Tibial nerve (tissue), 4 donors: ENCODE measurements at regions not wholly inside any gene's neighbourhood (a gene's known extent, or its start where the extent isn't known, plus 50 kb on each side); places are given as distances from the start of the nearest gene placed in this dataset.
"Not testable (repeated sequence)": the region's sequence is repeated elsewhere in the genome, so short reads cannot be mapped to it uniquely, and the experiment has no call there.

Source experiments
- DNase-seq, 2 donors: peaks; one replicate each; pipeline ENCODE4 v3.0.0-alpha.2; 2019; ENCODE audit warnings: low spot score in 2 of 2
- H3K27ac ChIP-seq, 4 donors: fragments of 200-600 bp; sonication (generic) in 3 of 4; one replicate each; pipeline ENCODE4 v1.5.1; 2017 to 2019; ENCODE audit warnings: mild to moderate bottlenecking in 1 of 4
- H3K27me3 ChIP-seq, 2 donors: fragments of 200-600 bp; sonication (generic) in 1 of 2; one replicate each; pipeline versions ENCODE4 v1.5.1 to v1.6.0; 2017 to 2019
- H3K36me3 ChIP-seq, 3 donors: fragments of 200-600 bp; sonication (generic); one replicate each; pipeline ENCODE4 v1.5.1; 2018 to 2019
- H3K4me1 ChIP-seq, 4 donors: fragments of 200-600 bp; sonication (generic) in 3 of 4; one replicate each; pipeline ENCODE4 v1.5.1; 2017 to 2019
- H3K4me3 ChIP-seq, 4 donors: fragments of 200-600 bp; sonication (generic) in 3 of 4; one replicate each; pipeline ENCODE4 v1.5.1; 2017 to 2019; ENCODE audit warnings: mild to moderate bottlenecking in 1 of 4, moderate library complexity in 1 of 4
- H3K9me3 ChIP-seq, 4 donors: fragments of 200-600 bp; sonication (generic) in 3 of 4; one replicate each; pipeline ENCODE4 v1.5.1; 2017 to 2019
- EP300 ChIP-seq, 2 donors: sonication (generic); formaldehyde crosslinking; IDR thresholded peaks; one replicate each; pipeline ENCODE4 v1.6.1; 2017; ENCODE audit warnings: antibody characterized with exemption in 2 of 2, mild to moderate bottlenecking in 1 of 2
- POLR2A ChIP-seq, 2 donors: fragments of 450-650 bp; IDR thresholded peaks; one replicate each; pipeline ENCODE4 v1.6.1; 2017; ENCODE audit warnings: antibody characterized with exemption in 2 of 2, mild to moderate bottlenecking in 2 of 2, moderate library complexity in 2 of 2
- WGBS, 2 donors: methylation state at CpG; one replicate each; pipeline ENCODE4 v1.1.5; 2018; 5-methylcytosine and 5-hydroxymethylcytosine counted together
- TF ChIP-seq, protein P1 (sequence below), 5 experiments: fragments of 200-600 bp in 3 of 5; fragments of 450-650 bp in 2 of 5; sonication (generic) in 3 of 5; IDR thresholded peaks; one replicate each; pipeline ENCODE4 v1.5.1; 2016 to 2019; ENCODE audit warnings: antibody characterized with exemption in 5 of 5, mild to moderate bottlenecking in 3 of 5, moderate library complexity in 2 of 5

DNA sequence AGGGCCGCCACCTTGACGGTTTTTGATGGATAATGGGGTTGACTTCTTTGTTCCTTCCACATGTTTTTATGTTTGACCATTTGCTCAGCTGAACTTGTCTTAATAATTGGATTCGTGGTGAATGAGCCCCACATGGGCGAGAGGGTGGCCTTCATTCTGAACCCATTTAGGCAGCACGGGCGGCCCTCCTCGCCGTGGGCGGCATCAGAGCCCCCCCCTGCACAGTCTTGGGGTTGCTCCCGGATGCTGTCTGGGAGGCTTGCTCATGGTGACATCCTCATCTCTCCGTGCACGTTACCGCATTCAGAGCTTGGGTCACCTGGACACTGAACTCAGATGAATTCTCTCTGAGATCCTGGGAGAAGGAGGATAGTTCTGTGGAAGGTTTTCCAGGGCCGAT lies 172.3 kb upstream of the OSBPL11 start:
- Histone ChIP-seq H3K4me1 (peaks cover 0 to 4% (median 0%) of the 10 kb centered on the region in 4 donors), H3K4me3 (no peak overlapping the region), H3K27ac (no peak overlapping the region), H3K9me3 (no peaks in the 10 kb centered on the region), H3K36me3 (no peaks in the 10 kb centered on the region), H3K27me3 (peaks cover 0 to 10% of the 10 kb centered on the region in 2 donors)
- DNase-seq = no peak
- WGBS, 2 donors = 92 to 96% methylated on average over 14 of the region's 14 CpGs
- TF ChIP-seq, protein P1, sequence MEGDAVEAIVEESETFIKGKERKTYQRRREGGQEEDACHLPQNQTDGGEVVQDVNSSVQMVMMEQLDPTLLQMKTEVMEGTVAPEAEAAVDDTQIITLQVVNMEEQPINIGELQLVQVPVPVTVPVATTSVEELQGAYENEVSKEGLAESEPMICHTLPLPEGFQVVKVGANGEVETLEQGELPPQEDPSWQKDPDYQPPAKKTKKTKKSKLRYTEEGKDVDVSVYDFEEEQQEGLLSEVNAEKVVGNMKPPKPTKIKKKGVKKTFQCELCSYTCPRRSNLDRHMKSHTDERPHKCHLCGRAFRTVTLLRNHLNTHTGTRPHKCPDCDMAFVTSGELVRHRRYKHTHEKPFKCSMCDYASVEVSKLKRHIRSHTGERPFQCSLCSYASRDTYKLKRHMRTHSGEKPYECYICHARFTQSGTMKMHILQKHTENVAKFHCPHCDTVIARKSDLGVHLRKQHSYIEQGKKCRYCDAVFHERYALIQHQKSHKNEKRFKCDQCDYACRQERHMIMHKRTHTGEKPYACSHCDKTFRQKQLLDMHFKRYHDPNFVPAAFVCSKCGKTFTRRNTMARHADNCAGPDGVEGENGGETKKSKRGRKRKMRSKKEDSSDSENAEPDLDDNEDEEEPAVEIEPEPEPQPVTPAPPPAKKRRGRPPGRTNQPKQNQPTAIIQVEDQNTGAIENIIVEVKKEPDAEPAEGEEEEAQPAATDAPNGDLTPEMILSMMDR (IDR thresholded peaks at IDR 0.05) = no peak
- TF ChIP-seq POLR2A (IDR thresholded peaks at IDR 0.05) (no peak), EP300 (IDR thresholded peaks at IDR 0.05) (no peak)

GRCh38 chr3:125768821-125769220 lies 173.5 kb upstream of the OSBPL11 start:
- H3K27ac ChIP-seq, H3K27me3 ChIP-seq, H3K9me3 ChIP-seq, H3K36me3 ChIP-seq, H3K4me3 ChIP-seq, DNase-seq, H3K4me1 ChIP-seq: not testable (repeated sequence)
- WGBS, 2 donors = 53 to 54% methylated on average over 7 of the region's 7 CpGs

GRCh38 chr3:125771506-125771905 lies 176.2 kb upstream of the OSBPL11 start:
- not testable (repeated sequence) for H3K9me3 ChIP-seq, H3K4me1 ChIP-seq, H3K27me3 ChIP-seq, H3K4me3 ChIP-seq, H3K36me3 ChIP-seq, H3K27ac ChIP-seq, DNase-seq
- 85 to 90% methylated on average over 10 to 12 of the region's 13 CpGs for WGBS, 2 donors

DNA sequence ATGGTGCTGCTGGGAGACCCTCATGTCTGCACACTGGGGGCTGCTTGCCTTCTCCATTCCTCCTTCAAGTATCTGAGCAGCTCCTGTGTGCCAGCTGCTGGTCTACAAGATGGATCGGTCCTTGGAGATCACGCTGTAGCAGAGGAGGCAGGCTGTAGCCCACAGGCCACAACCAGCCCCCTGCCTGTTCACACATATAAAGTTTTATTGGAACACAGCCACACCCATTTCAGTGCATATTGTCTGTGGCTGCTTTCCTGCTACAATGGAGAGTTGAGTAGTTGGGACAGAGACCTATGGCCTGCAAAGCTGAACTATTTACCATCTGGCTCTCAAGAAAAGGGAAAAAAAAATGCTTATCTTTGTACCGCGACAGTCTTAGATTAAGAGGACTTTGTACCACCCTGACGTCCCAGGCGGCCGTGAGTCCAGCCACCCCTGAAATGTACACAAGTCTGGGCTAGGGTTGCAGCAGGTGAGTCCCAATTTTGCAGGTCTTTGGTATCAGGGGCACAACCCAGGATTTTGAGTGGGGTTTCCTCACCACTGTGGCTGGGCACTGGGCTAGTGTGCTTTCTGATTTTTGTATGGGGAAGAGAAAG lies 179.2 kb upstream of the OSBPL11 start:
- DNase-seq, H3K27me3 ChIP-seq, H3K4me3 ChIP-seq, H3K36me3 ChIP-seq, H3K4me1 ChIP-seq, H3K9me3 ChIP-seq, H3K27ac ChIP-seq: not testable (repeated sequence)
- WGBS, 2 donors = 89 to 100% methylated on average over 2 to 7 of the region's 7 CpGs

- not testable (repeated sequence) for DNase-seq, H3K4me3 ChIP-seq, H3K9me3 ChIP-seq, H3K36me3 ChIP-seq, H3K27ac ChIP-seq, H3K27me3 ChIP-seq, H3K4me1 ChIP-seq
- 65 to 73% methylated on average over 3 of the region's 3 CpGs for WGBS, 2 donors
These were observed 179.8 kb upstream of the OSBPL11 start for GRCh38 chr3:125775106-125775505.

- H3K27me3 ChIP-seq, H3K4me3 ChIP-seq, H3K9me3 ChIP-seq, H3K27ac ChIP-seq, DNase-seq, H3K36me3 ChIP-seq, H3K4me1 ChIP-seq: not testable (repeated sequence)
- 73 to 79% methylated on average over 6 to 7 of the region's 7 CpGs for WGBS, 2 donors
These were observed 180.5 kb upstream of the OSBPL11 start for GRCh38 chr3:125775606-125776294.

GRCh38 chr3:125779276-125779675 lies 184.0 kb upstream of the OSBPL11 start:
- H3K36me3 ChIP-seq, H3K4me3 ChIP-seq, H3K9me3 ChIP-seq, DNase-seq, H3K27me3 ChIP-seq, H3K27ac ChIP-seq, H3K4me1 ChIP-seq: not testable (repeated sequence)
- 54 to 63% methylated on average over 1 of the region's 1 CpG for WGBS, 2 donors

DNA sequence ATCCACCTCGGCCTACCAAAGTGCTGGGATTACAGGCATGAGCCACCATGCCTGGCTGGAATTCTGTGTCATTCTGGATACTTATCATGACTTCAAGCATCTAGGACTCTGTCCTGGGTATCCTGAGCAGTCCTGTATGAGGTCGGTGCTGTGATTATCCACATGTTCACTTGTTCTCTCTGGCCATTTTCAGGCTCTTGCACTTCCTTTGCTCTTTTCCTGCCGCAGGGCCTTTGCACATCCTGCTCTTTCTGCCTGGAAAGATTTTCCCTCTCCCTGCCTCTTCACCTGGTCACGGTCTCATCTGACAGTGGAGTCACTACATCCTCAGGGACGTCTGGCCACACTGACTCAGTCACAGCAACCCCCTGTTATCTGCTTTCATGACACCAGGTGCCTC lies 184.6 kb upstream of the OSBPL11 start:
- not testable (repeated sequence) for DNase-seq, H3K9me3 ChIP-seq
- WGBS, 2 donors = 89 to 91% methylated on average over 5 of the region's 5 CpGs

DNA sequence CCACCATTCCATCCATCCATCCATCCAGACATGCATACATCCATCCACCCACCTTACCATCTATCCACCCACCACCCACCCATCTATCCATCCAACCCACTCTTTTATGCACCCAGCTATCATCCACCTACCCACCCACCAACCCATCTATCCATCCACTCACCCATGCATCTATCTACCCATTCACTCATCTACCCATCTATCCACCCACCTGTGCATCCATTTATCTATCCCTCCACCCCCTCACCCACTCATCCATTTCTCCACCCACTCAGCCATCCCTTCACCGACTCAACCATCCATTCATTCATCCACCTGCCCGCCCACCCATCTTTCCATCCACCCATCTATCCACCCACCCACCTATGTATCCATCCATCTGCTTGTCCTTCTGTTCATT lies 186.4 kb upstream of the OSBPL11 start:
- H3K4me1 ChIP-seq, H3K9me3 ChIP-seq, DNase-seq, H3K27ac ChIP-seq, H3K27me3 ChIP-seq, H3K36me3 ChIP-seq, H3K4me3 ChIP-seq: not testable (repeated sequence)
- 82 to 94% methylated on average over 2 of the region's 2 CpGs for WGBS, 2 donors

More for the DNA sequence above, 184.6 kb upstream of the OSBPL11 start:
- not testable (repeated sequence) for H3K27me3 ChIP-seq, H3K4me1 ChIP-seq, H3K4me3 ChIP-seq, H3K36me3 ChIP-seq, H3K27ac ChIP-seq

GRCh38 chr3:125790312-125790711 lies 178.7 kb upstream of the ROPN1B start:
- not testable (repeated sequence) for H3K36me3 ChIP-seq, H3K4me1 ChIP-seq, H3K27me3 ChIP-seq, DNase-seq, H3K9me3 ChIP-seq, H3K4me3 ChIP-seq, H3K27ac ChIP-seq
- 93 to 97% methylated on average over 3 of the region's 3 CpGs for WGBS, 2 donors

DNA sequence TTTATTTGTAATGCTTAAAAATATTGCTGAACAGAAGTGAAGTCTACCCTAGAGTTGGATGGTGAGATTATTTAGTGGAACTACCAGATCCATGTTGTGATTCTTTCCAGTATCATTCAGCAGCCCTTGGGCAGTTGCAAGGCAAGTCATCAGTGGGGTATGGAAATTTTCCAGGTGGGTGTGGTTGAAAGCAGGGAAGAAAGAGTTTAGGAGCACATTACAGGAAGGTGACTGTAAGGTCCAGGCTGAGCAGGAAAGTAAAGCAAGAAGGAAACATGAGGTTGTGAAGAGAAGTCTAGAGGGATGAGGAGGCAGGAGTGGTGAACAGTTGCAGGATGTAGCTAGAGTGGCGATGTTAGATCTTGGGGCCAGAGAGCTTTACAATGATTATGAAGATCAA lies 178.0 kb upstream of the ROPN1B start:
- not testable (repeated sequence) for H3K27me3 ChIP-seq, H3K27ac ChIP-seq
- WGBS, 2 donors = 94 to 98% methylated on average over 1 of the region's 1 CpG

DNA sequence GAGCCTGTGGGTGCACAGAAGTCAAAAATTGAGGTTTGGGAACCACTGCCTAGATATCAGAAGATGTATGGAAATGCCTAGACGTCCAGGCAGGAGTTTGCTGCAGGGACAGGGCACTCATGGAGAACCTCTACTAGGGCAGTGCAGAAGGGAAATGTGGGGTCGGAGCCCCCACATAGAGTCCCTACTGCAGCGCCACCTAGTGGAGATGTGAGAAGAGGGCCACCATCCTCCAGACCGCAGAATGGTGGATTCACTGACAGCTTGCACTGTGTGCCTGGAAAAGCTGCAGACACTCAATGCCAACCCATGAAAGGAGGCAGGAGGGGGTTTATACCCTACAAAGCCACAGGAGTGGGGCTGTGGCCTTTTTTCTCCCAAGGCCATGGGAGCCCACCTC lies 159.0 kb upstream of the ROPN1B start:
- H3K27me3 ChIP-seq, H3K36me3 ChIP-seq, H3K4me3 ChIP-seq, H3K4me1 ChIP-seq, DNase-seq, H3K27ac ChIP-seq: not testable (repeated sequence)
- 63 to 65% methylated on average over 4 of the region's 4 CpGs for WGBS, 2 donors
- peaks cover 0 to 62% (median 14%) of the 10 kb centered on the region in 4 donors for H3K9me3 ChIP-seq

More for the DNA sequence above, 178.0 kb upstream of the ROPN1B start:
- not testable (repeated sequence) for DNase-seq, H3K4me1 ChIP-seq, H3K9me3 ChIP-seq, H3K36me3 ChIP-seq, H3K4me3 ChIP-seq

- not testable (repeated sequence) for H3K4me3 ChIP-seq, H3K27me3 ChIP-seq, H3K4me1 ChIP-seq, DNase-seq, H3K27ac ChIP-seq
- Histone ChIP-seq H3K9me3 (peaks cover 0 to 18% (median 0%) of the 10 kb centered on the region in 4 donors), H3K36me3 (peaks cover 0 to 31% (median 0%) of the 10 kb centered on the region in 3 donors)
- WGBS, 2 donors = 61 to 63% methylated on average over 5 of the region's 5 CpGs
These were observed 146.8 kb upstream of the ROPN1B start for GRCh38 chr3:125822175-125822574.
